ENCODE measurements at regions not wholly inside any gene's neighbourhood (a gene's known extent, or its start where the extent isn't known, plus 50 kb on each side); places are given as distances from the start of the nearest gene placed in this dataset.

- no peaks in the 10 kb centered on the region for H3K4me1 Mint-ChIP-seq (ENCODE audit: unreplicated experiment)
- H3K9me3 Mint-ChIP-seq = no peaks in the 10 kb centered on the region
- DNase-seq (ENCODE audit: extremely low spot score, unreplicated experiment) = no peak
- H3K27ac Mint-ChIP-seq = no peak overlapping the region
- H3K4me3 Mint-ChIP-seq = no peak overlapping the region
- peaks cover 26% of the 10 kb centered on the region for H3K27me3 Mint-ChIP-seq
- H3K36me3 Mint-ChIP-seq = no peaks in the 10 kb centered on the region
- no peak for TF ChIP-seq CTCF (conservative IDR thresholded peaks at IDR 0.05)
These were observed 209.1 kb upstream of the CCL2 start for GRCh38 chr17:34045990-34046389.

- Mint-ChIP-seq H3K27me3 (peaks cover 67% of the 10 kb centered on the region), H3K9me3 (no peaks in the 10 kb centered on the region), H3K4me3 (no peak overlapping the region), H3K36me3 (no peaks in the 10 kb centered on the region), H3K27ac (no peak overlapping the region), H3K4me1 (ENCODE audit: unreplicated experiment) (no peaks in the 10 kb centered on the region)
- TF ChIP-seq CTCF (conservative IDR thresholded peaks at IDR 0.05) = no peak
- DNase-seq (ENCODE audit: extremely low spot score, unreplicated experiment) = no peak
These were observed 204.0 kb upstream of the CCL2 start for GRCh38 chr17:34051046-34051445.

GRCh38 chr17:34054495-34054894 lies 200.6 kb upstream of the CCL2 start:
- TF ChIP-seq CTCF (conservative IDR thresholded peaks at IDR 0.05) = no peak
- H3K4me3 Mint-ChIP-seq = no peak overlapping the region
- H3K4me1 Mint-ChIP-seq (ENCODE audit: unreplicated experiment) = no peaks in the 10 kb centered on the region
- H3K9me3 Mint-ChIP-seq = no peaks in the 10 kb centered on the region
- H3K27me3 Mint-ChIP-seq = peaks cover 70% of the 10 kb centered on the region
- no peak overlapping the region for H3K27ac Mint-ChIP-seq
- no peaks in the 10 kb centered on the region for H3K36me3 Mint-ChIP-seq
- no peak for DNase-seq (ENCODE audit: extremely low spot score, unreplicated experiment)

GRCh38 chr17:34055606-34056005 lies 199.5 kb upstream of the CCL2 start:
- no peak for TF ChIP-seq CTCF (conservative IDR thresholded peaks at IDR 0.05)
- no peaks in the 10 kb centered on the region for H3K9me3 Mint-ChIP-seq
- no peak overlapping the region for H3K4me3 Mint-ChIP-seq
- no peaks in the 10 kb centered on the region for H3K36me3 Mint-ChIP-seq
- DNase-seq (ENCODE audit: extremely low spot score, unreplicated experiment) = no peak
- H3K27me3 Mint-ChIP-seq = peaks cover 60% of the 10 kb centered on the region
- H3K4me1 Mint-ChIP-seq (ENCODE audit: unreplicated experiment) = no peaks in the 10 kb centered on the region
- no peak overlapping the region for H3K27ac Mint-ChIP-seq

GRCh38 chr17:34059423-34060220 lies 195.5 kb upstream of the CCL2 start:
- no peak for DNase-seq (ENCODE audit: extremely low spot score, unreplicated experiment)
- H3K9me3 Mint-ChIP-seq = no peaks in the 10 kb centered on the region
- H3K36me3 Mint-ChIP-seq = no peaks in the 10 kb centered on the region
- TF ChIP-seq CTCF (conservative IDR thresholded peaks at IDR 0.05) = no peak
- no peak overlapping the region for H3K4me3 Mint-ChIP-seq
- no peak overlapping the region for H3K27ac Mint-ChIP-seq
- peaks cover 51% of the 10 kb centered on the region for H3K27me3 Mint-ChIP-seq
- H3K4me1 Mint-ChIP-seq (ENCODE audit: unreplicated experiment) = no peaks in the 10 kb centered on the region
